ENCODE measurements at regions not wholly inside any gene's neighbourhood (a gene's known extent, or its start where the extent isn't known, plus 50 kb on each side); places are given as distances from the start of the nearest gene placed in this dataset.

- no peak for TF ChIP-seq RFX5 (IDR thresholded peaks at IDR 0.05)
- no peak for TF ChIP-seq MAZ (IDR thresholded peaks at IDR 0.05; ENCODE audit: borderline replicate concordance, low read depth, low read length)
- TF ChIP-seq CTCF (IDR thresholded peaks at IDR 0.05) = no peak
- TF ChIP-seq PHF8 (IDR thresholded peaks at IDR 0.05; ENCODE audit: borderline replicate concordance, low read depth) = no peak
- no peak for TF ChIP-seq ZC3H11A (IDR thresholded peaks at IDR 0.05)
- no peak for TF ChIP-seq POLR2A (IDR thresholded peaks at IDR 0.05; ENCODE audit: low read length)
- no peak for TF ChIP-seq MAX (IDR thresholded peaks at IDR 0.05)
- TF ChIP-seq HOXA7 (CRISPR knock-in tag; IDR thresholded peaks at IDR 0.05) = no peak
- no peak for TF ChIP-seq REST (IDR thresholded peaks at IDR 0.05)
- no peak for TF ChIP-seq EP300 (IDR thresholded peaks at IDR 0.05)
- no peak for TF ChIP-seq POLR2AphosphoS2 (conservative IDR thresholded peaks at IDR 0.05; ENCODE audit: low read length)
- TF ChIP-seq ZNF302 (CRISPR knock-in tag; IDR thresholded peaks at IDR 0.05) = no peak
- no peak for TF ChIP-seq HES2 (IDR thresholded peaks at IDR 0.05)
These were observed 600.5 kb downstream of the PCDH18 start for GRCh38 chr4:136931781-136932180.

Measured in A549 (cell line).